ENCODE measurements at regions not wholly inside any gene's neighbourhood (a gene's known extent, or its start where the extent isn't known, plus 50 kb on each side); places are given as distances from the start of the nearest gene placed in this dataset.

GRCh38 chr4:102143433-102143832 is 201.8 kb downstream of the SLC39A8 start:
- no peak for TF ChIP-seq CTCF (IDR thresholded peaks at IDR 0.05)
- TF ChIP-seq POLR2AphosphoS5 (IDR thresholded peaks at IDR 0.05; ENCODE audit: low read depth, low read length): no peak
- no peak for TF ChIP-seq TCF7L2 (IDR thresholded peaks at IDR 0.05; ENCODE audit: low read depth, low read length)
- no peak for TF ChIP-seq REST (IDR thresholded peaks at IDR 0.05; ENCODE audit: insufficient read depth in 1 of 2, low read depth in 2 of 2, low read length in 1 of 2)
